ENCODE measurements at regions not wholly inside any gene's neighbourhood (a gene's known extent, or its start where the extent isn't known, plus 50 kb on each side); places are given as distances from the start of the nearest gene placed in this dataset.

- Histone ChIP-seq H2BK12ac (ENCODE audit: low read length in 2 of 2) (no peak overlapping the region), H3K4ac (ENCODE audit: low read depth in 1 of 2, low read length in 2 of 2) (no peak overlapping the region), H4K8ac (ENCODE audit: low read length) (no peak overlapping the region), H4K91ac (ENCODE audit: low read length) (no peak overlapping the region), H3K14ac (ENCODE audit: low read length in 2 of 2) (no peak overlapping the region), H3K79me1 (replicated peaks; ENCODE audit: low read length, poor library complexity, severe bottlenecking) (no peaks in the 10 kb centered on the region), H3K4me3 (ENCODE audit: insufficient read depth in 1 of 2, low read depth in 1 of 2, low read length in 2 of 2) (no peak overlapping the region), H3K9ac (ENCODE audit: low read length) (no peak overlapping the region), H2BK120ac (ENCODE audit: low read depth, low read length) (no peak overlapping the region), H3K36me3 (ENCODE audit: control insufficient read depth in 1 of 2, insufficient read depth in 2 of 2, low read depth in 1 of 2, low read length in 2 of 2) (no peaks in the 10 kb centered on the region), H3K27ac (ENCODE audit: low read length, poor library complexity, severe bottlenecking) (no peak overlapping the region), H3K4me2 (ENCODE audit: low read length, poor library complexity, severe bottlenecking) (no peak overlapping the region), H3K18ac (ENCODE audit: low read depth in 1 of 2, low read length in 2 of 2) (no peak overlapping the region), H2AFZ (ENCODE audit: low read depth, low read length) (no peak overlapping the region), H3K27me3 (ENCODE audit: control insufficient read depth in 1 of 2, insufficient read depth in 1 of 2, low read length in 2 of 2) (no peaks in the 10 kb centered on the region), H3K23ac (ENCODE audit: low read length in 2 of 2) (no peak overlapping the region), H2BK15ac (ENCODE audit: low read depth, poor library complexity, severe bottlenecking) (no peak overlapping the region), H3K9me3 (ENCODE audit: control insufficient read depth, low read length) (peaks cover 5% of the 10 kb centered on the region), H2AK5ac (ENCODE audit: low read length, severe bottlenecking) (no peak overlapping the region), H3K4me1 (ENCODE audit: control insufficient read depth, insufficient read depth, low read depth, low read length) (no peaks in the 10 kb centered on the region), H2BK5ac (ENCODE audit: low read depth, low read length, poor library complexity, severe bottlenecking) (no peak overlapping the region)
- no peak for DNase-seq
- 80% methylated on average over 1 of the region's 1 CpG for WGBS
These were observed 640.7 kb upstream of the AGA start for GRCh38 chr4:178082906-178083305.

- H2BK15ac ChIP-seq (ENCODE audit: low read depth, poor library complexity, severe bottlenecking), result no peak overlapping the region
- 92% methylated on average over 4 of the region's 5 CpGs for WGBS
These were observed 641.7 kb upstream of the AGA start for GRCh38 chr4:178083968-178084367.

GRCh38 chr4:178086320-178086719, 644.1 kb upstream of the AGA start:
- Histone ChIP-seq H3K9me3 (ENCODE audit: control insufficient read depth, low read length) (peaks cover 5% of the 10 kb centered on the region), H2AFZ (ENCODE audit: low read depth, low read length) (no peak overlapping the region), H3K9ac (ENCODE audit: low read length) (no peak overlapping the region), H3K23ac (ENCODE audit: low read length in 2 of 2) (no peak overlapping the region), H2BK120ac (ENCODE audit: low read depth, low read length) (no peak overlapping the region), H3K4me1 (ENCODE audit: control insufficient read depth, insufficient read depth, low read depth, low read length) (no peaks in the 10 kb centered on the region), H3K4me3 (ENCODE audit: insufficient read depth in 1 of 2, low read depth in 1 of 2, low read length in 2 of 2) (no peak overlapping the region), H3K79me1 (replicated peaks; ENCODE audit: low read length, poor library complexity, severe bottlenecking) (no peaks in the 10 kb centered on the region), H2BK15ac (ENCODE audit: low read depth, poor library complexity, severe bottlenecking) (no peak overlapping the region), H3K18ac (ENCODE audit: low read depth in 1 of 2, low read length in 2 of 2) (no peak overlapping the region), H2AK5ac (ENCODE audit: low read length, severe bottlenecking) (no peak overlapping the region), H3K4ac (ENCODE audit: low read depth in 1 of 2, low read length in 2 of 2) (no peak overlapping the region), H3K4me2 (ENCODE audit: low read length, poor library complexity, severe bottlenecking) (no peak overlapping the region), H3K14ac (ENCODE audit: low read length in 2 of 2) (no peak overlapping the region), H3K27ac (ENCODE audit: low read length, poor library complexity, severe bottlenecking) (no peak overlapping the region), H3K27me3 (ENCODE audit: control insufficient read depth in 1 of 2, insufficient read depth in 1 of 2, low read length in 2 of 2) (no peaks in the 10 kb centered on the region), H2BK12ac (ENCODE audit: low read length in 2 of 2) (no peak overlapping the region), H4K8ac (ENCODE audit: low read length) (no peak overlapping the region), H4K91ac (ENCODE audit: low read length) (no peak overlapping the region), H3K36me3 (ENCODE audit: control insufficient read depth in 1 of 2, insufficient read depth in 2 of 2, low read depth in 1 of 2, low read length in 2 of 2) (no peaks in the 10 kb centered on the region), H2BK5ac (ENCODE audit: low read depth, low read length, poor library complexity, severe bottlenecking) (no peak overlapping the region)
- no peak for DNase-seq
- 3% methylated on average over 1 of the region's 2 CpGs for WGBS

More at GRCh38 chr4:178083968-178084367, 641.7 kb upstream of the AGA start:
- Histone ChIP-seq H3K9ac (ENCODE audit: low read length) (no peak overlapping the region), H3K79me1 (replicated peaks; ENCODE audit: low read length, poor library complexity, severe bottlenecking) (no peaks in the 10 kb centered on the region), H2AFZ (ENCODE audit: low read depth, low read length) (no peak overlapping the region), H2BK12ac (ENCODE audit: low read length in 2 of 2) (no peak overlapping the region), H3K27ac (ENCODE audit: low read length, poor library complexity, severe bottlenecking) (no peak overlapping the region), H4K8ac (ENCODE audit: low read length) (no peak overlapping the region), H3K18ac (ENCODE audit: low read depth in 1 of 2, low read length in 2 of 2) (no peak overlapping the region), H4K91ac (ENCODE audit: low read length) (no peak overlapping the region), H3K14ac (ENCODE audit: low read length in 2 of 2) (no peak overlapping the region), H2BK5ac (ENCODE audit: low read depth, low read length, poor library complexity, severe bottlenecking) (no peak overlapping the region), H3K36me3 (ENCODE audit: control insufficient read depth in 1 of 2, insufficient read depth in 2 of 2, low read depth in 1 of 2, low read length in 2 of 2) (no peaks in the 10 kb centered on the region), H3K23ac (ENCODE audit: low read length in 2 of 2) (no peak overlapping the region), H2BK120ac (ENCODE audit: low read depth, low read length) (no peak overlapping the region), H3K27me3 (ENCODE audit: control insufficient read depth in 1 of 2, insufficient read depth in 1 of 2, low read length in 2 of 2) (no peaks in the 10 kb centered on the region), H2AK5ac (ENCODE audit: low read length, severe bottlenecking) (no peak overlapping the region), H3K4ac (ENCODE audit: low read depth in 1 of 2, low read length in 2 of 2) (no peak overlapping the region), H3K4me2 (ENCODE audit: low read length, poor library complexity, severe bottlenecking) (no peak overlapping the region), H3K9me3 (ENCODE audit: control insufficient read depth, low read length) (peaks cover 5% of the 10 kb centered on the region), H3K4me1 (ENCODE audit: control insufficient read depth, insufficient read depth, low read depth, low read length) (no peaks in the 10 kb centered on the region), H3K4me3 (ENCODE audit: insufficient read depth in 1 of 2, low read depth in 1 of 2, low read length in 2 of 2) (no peak overlapping the region)
- DNase-seq, result no peak

GRCh38 chr4:178090640-178091411, 648.6 kb upstream of the AGA start:
- no peak overlapping the region for H2BK5ac ChIP-seq (ENCODE audit: low read depth, low read length, poor library complexity, severe bottlenecking)

More at GRCh38 chr4:178090640-178091411, 648.6 kb upstream of the AGA start:
- Histone ChIP-seq H3K36me3 (ENCODE audit: control insufficient read depth in 1 of 2, insufficient read depth in 2 of 2, low read depth in 1 of 2, low read length in 2 of 2) (no peaks in the 10 kb centered on the region), H2AK5ac (ENCODE audit: low read length, severe bottlenecking) (no peak overlapping the region), H3K27me3 (ENCODE audit: control insufficient read depth in 1 of 2, insufficient read depth in 1 of 2, low read length in 2 of 2) (no peaks in the 10 kb centered on the region), H2BK15ac (ENCODE audit: low read depth, poor library complexity, severe bottlenecking) (no peak overlapping the region), H3K79me1 (replicated peaks; ENCODE audit: low read length, poor library complexity, severe bottlenecking) (no peaks in the 10 kb centered on the region), H3K14ac (ENCODE audit: low read length in 2 of 2) (no peak overlapping the region), H3K4ac (ENCODE audit: low read depth in 1 of 2, low read length in 2 of 2) (no peak overlapping the region), H3K4me1 (ENCODE audit: control insufficient read depth, insufficient read depth, low read depth, low read length) (no peaks in the 10 kb centered on the region), H2AFZ (ENCODE audit: low read depth, low read length) (no peak overlapping the region), H3K4me3 (ENCODE audit: insufficient read depth in 1 of 2, low read depth in 1 of 2, low read length in 2 of 2) (no peak overlapping the region), H3K23ac (ENCODE audit: low read length in 2 of 2) (no peak overlapping the region), H3K9ac (ENCODE audit: low read length) (no peak overlapping the region), H4K91ac (ENCODE audit: low read length) (no peak overlapping the region), H2BK120ac (ENCODE audit: low read depth, low read length) (no peak overlapping the region), H3K9me3 (ENCODE audit: control insufficient read depth, low read length) (no peaks in the 10 kb centered on the region), H3K27ac (ENCODE audit: low read length, poor library complexity, severe bottlenecking) (no peak overlapping the region), H2BK12ac (ENCODE audit: low read length in 2 of 2) (no peak overlapping the region), H4K8ac (ENCODE audit: low read length) (no peak overlapping the region), H3K4me2 (ENCODE audit: low read length, poor library complexity, severe bottlenecking) (no peak overlapping the region), H3K18ac (ENCODE audit: low read depth in 1 of 2, low read length in 2 of 2) (no peak overlapping the region)
- DNase-seq, result no peak
- WGBS, result 90% methylated on average over 20 of the region's 20 CpGs

Data from mesenchymal stem cell (in vitro differentiated cells and primary cell).